ENCODE measurements at regions not wholly inside any gene's neighbourhood (a gene's known extent, or its start where the extent isn't known, plus 50 kb on each side); places are given as distances from the start of the nearest gene placed in this dataset.
A peak's percentile ranks its signal among the peaks of the same experiment; 100 is the strongest.

DNA sequence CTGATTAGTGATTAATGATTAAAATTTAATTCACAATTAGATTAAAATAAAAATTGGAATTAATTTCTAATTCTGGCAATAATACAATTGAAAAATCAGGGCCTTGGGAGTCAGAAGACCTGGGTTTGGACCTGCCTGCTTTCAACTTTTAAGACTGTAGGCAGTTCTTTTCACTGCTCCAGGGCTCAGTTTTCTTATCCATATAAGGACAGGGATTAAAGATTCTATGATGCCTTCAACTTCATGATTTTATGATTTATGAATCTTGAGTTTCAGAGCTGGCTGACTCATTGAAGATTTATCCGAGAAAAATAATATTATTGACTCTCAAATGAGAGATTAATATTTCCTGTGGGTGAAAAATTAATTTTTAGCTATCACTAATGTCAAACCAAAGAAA, 208.6 kb upstream of the ANKH start:
- no peak for DNase-seq

DNA sequence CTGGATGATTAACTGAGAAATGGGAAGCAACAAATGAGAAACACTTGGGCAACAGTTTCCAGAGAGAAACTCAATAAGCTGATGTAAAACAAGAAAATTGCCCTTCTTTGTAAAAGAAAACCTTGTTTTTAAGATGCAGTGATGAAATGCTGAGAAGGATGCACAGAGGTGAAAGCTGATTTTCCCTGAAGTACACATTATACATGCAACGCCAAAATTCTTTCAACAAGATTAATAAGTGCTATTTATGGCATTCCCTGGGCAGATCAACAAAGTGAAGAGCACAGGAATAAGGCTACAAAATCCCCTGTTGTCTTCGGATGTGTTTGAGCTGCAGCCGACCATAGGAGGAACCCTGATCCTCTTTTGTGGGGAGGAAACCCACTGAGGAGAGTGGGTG, 208.0 kb upstream of the ANKH start:
- DNase-seq: no peak

DNA sequence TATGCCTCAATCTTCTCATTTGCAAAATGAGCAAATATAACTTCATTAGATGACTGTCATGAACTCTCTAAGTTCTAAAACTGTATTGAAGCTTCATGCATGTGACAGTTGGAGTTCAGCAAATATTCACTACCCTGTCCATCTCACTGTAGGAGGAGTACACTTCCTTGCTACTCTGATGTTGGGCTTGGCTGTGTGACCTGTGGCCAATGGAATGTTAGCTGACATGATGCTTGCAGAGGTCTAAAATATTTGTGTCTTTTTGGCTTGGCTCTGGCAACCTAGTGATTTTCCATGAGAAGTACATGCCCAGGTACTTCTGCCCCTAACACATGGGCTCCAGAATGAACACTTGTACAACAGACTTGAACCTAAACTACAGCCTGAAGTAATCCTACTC, 203.1 kb upstream of the ANKH start:
- no peak for DNase-seq

DNA sequence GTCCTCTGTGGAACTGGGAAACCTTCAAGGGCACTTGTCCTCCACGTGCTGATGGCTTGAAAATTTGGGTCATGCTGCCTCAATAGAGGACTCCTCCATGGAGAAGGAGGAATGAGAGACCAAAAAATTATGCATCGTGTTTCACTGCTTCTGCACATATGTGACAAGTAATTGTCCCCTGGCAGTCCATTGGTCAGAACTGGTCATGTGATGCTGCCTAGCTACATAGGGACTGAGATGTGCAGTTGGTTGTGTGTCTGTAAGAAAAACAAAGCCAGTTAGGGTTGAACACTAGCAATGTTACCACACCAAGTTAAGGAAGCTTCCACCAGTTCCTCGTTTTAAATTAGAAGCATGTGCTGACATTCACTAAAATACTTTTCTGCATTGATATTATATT, 201.9 kb upstream of the ANKH start:
- no peak for DNase-seq

DNA sequence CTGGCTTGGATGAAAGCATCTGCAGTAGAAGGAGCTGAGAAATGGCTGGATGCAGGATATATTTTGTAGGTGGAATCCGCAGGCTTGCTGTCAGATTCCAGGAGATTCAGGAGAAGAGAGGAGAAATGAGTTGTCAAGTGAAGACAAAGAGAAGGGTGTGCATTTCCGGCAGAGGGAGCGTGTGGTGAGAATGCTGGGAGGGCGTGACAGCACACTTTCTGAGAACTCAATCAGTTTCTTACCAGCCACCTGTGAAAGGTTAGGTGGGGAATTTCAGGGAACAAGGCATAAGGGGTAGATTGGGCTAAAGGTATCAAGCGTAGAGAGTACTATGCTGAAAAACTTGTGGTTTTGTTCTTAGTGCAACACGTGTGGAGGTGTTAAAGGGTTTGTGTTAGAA, 199.3 kb upstream of the ANKH start:
- DNase-seq: no peak

DNA sequence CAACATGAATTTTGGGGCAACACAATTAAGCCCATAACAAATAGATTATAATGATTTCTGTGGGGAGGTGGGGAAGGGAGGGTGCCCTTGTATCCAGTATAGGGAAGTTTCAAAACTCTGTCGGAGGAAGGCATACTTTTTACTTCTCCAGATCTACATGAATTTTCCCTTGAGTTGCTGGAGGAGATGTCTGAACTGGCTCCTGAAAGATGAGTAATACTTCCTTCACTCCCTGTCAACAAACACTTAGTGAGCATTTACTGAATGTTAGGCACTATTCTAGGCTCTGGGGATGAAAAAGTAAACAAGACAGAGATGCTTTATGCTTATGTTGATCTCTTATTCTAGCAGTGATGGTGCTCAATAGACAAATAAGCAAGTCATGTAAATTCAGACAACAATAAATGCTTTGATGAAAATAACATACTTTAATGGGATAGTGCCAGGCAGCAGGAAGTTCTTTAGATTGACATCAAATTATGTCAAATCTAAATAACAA, 197.9 kb upstream of the ANKH start:
- DNase-seq: no peak

DNA sequence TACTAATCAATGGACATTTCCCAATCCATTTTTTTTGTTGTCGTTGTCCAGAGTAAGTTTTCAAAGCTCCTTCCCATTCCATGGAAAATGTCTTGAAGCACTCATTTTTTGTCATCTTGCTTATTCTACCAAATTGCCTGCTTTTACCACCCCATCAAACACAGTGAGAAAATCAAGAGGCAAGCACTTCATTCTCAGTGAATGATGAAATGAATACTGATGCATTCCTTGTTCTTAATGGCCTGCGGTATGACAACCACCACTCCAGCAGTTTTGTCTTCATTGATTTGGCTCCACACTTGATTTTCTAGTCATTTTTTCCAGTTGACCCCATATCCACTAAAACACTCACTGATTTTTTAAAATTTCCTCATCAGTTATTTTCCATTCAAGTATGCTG, 193.5 kb upstream of the ANKH start:
- no peak for DNase-seq

DNA sequence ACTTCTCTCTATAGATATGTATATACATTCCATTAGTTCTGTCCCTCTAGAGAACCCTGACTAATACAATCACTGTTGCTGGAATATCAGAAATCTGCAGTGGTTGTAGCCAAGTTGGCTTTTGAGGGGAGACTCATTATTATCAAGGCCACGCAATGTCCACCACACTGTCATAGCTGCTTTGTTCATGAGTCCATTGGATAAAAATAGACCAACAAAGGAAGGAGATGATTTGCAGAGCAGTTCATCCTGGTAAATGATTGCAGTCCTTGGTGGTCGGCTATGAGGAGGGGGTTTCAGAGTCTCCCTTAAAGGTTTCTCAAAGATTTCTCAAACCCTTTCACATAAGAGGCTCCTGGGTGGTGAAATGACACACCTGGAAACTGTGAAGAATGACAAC, 192.8 kb upstream of the ANKH start:
- no peak for DNase-seq

DNA sequence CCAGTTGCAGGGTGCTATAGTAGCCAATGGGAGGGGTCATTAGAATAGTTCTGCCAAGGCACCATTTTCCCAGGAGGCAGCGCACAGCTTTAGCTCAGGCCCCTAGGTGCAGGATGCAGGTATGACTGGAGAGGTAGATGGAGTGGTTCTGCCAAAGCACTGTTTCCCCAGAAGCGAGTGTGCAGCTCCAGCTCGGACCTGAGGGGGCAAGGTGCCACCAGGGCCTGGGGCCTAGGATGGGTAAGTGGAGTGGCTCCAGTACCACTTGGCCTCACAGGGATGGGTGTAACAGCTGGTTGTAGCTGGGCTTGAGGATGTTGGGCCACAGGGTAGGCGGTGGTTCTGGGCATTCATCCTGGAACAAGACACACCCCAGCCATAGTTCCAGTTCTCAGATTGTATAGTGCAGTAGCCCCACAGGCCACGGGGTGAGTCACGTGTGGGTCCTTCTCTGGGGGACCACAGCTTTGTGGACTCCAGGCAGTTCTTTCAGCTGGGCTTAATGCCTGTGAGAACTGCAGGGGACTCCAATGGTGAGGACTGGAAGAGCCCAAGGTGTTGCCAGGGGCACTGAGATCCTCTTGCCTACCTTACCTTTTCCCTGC, 185.5 kb upstream of the ANKH start:
- no peak for DNase-seq

DNA sequence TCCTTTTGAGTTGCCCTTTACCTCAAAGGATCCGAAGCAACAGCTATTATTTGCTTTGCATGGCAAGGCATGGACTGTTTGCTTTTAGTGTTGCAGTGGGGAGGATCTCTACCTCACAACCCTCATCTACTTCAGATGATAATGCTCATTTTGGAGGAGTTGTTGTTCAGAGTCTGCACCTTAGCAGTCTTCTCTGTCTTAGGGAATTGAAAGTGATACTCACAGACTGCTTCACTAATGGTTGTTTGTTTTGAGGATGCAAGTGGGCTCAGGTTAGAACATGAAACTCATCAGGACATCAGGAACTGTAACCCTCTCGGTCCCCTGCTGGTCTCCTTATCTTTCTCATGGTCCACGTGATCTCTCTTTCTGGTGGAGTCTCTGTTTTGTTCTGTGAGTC, 172.9 kb upstream of the ANKH start:
- DNase-seq: no peak

DNA sequence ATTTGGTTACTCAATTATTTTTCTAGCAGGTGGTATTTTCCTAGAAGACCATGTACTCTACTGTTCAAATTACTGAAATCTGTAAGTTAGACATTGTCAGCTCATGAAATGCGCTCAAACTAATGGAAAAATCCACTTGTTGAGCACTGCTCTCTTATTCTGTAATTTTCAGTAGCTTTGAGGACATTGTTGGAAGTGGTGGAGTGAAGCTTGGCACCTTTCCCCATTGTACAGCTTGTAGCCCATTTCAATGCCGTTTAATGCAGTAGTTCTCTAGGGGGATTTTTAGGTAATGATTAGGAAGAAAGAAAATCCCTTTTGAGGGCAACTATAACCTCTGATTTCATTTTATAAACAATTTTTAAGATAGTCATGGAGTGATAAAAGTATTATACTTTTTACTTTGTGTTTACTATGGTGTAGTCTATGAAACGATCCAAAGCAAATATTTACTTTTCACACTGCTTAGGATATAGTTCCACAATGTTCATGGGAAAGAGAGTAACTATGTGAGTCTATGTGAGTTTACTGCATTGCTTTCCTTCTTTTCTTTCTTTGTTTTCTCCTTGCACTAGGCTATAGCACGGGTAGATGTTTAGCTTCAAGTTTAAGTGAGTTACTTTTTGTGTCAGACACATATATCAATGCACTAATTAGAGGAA, 165.8 kb upstream of the ANKH start:
- peak in 1 of 2 experiments; percentile 15 for DNase-seq

DNA sequence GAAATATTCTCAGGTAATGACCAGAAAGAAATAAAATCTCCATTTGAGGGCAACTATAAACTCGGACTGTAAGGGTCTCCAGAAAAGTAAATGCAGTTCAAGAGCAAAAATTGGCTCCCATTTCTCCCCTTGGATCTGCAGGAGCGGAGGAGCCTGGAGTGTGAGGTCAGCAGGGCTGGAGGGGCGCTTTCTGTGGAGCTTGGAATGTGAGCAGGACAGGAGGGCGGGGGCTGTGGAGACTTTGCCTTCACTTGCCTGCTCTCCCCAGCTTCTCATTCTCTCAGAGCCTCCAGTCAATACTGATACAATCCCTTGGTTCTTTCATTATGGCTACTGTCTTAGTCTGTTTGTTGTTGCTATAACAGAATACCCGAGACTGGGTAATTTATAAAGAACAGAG, 162.8 kb upstream of the ANKH start:
- DNase-seq: no peak

DNA sequence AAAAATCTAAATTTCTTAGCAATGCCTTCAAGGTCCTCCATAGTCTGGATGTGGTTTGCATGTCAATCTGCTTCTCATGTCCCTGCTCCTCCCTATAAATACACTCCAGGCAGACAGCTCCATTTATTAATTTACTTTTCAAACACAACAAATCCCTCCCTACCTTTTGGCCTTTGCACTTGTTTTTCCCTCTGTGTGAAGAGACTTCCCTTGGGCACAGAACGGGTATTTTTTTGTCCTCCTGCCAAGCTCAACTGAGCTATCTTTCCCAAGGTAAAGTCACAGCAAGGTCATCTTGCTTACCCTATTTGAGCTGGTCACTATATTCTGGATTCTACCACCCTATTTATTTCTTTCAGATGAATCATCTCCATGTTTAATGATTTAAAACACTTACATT, 159.6 kb upstream of the ANKH start:
- DNase-seq: no peak

DNA sequence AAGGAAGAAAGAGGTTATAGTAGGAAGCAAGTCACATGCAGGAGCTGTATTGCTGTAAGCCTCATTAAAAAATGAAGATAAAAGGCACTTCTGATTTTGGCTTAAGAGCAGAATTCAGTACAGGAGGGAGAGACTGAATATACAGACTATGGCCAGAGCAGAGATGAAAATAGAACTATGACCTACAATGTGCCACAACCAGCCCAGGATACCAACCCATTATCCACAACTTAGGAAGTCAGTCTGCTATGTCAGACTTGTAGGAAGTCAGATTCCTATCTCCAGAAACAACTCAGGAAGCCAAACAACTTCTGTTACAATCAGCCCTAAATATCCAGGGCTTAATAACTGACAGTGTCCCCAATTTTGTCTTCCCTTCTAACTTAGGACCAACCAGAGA, 156.2 kb upstream of the ANKH start:
- no peak for DNase-seq

DNA sequence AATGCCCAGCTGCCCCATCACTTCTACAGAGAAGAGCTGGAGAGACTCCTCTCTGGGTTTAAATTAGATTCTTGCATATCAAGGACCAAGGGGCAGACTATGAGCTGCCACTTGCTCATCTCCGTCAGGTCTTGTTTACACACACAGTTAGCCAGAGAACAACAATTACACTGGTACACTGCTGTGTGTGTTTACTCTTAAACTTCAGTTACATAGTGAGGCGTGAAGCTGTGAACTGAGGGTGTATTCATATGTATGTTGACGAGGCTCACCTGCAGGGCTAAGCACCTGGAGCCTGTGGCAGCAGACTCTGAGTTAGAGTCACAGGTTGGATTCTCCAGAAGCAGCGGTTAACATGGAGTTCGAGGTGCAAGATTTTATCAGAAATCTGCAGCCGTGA, 155.4 kb upstream of the ANKH start:
- no peak for DNase-seq

DNA sequence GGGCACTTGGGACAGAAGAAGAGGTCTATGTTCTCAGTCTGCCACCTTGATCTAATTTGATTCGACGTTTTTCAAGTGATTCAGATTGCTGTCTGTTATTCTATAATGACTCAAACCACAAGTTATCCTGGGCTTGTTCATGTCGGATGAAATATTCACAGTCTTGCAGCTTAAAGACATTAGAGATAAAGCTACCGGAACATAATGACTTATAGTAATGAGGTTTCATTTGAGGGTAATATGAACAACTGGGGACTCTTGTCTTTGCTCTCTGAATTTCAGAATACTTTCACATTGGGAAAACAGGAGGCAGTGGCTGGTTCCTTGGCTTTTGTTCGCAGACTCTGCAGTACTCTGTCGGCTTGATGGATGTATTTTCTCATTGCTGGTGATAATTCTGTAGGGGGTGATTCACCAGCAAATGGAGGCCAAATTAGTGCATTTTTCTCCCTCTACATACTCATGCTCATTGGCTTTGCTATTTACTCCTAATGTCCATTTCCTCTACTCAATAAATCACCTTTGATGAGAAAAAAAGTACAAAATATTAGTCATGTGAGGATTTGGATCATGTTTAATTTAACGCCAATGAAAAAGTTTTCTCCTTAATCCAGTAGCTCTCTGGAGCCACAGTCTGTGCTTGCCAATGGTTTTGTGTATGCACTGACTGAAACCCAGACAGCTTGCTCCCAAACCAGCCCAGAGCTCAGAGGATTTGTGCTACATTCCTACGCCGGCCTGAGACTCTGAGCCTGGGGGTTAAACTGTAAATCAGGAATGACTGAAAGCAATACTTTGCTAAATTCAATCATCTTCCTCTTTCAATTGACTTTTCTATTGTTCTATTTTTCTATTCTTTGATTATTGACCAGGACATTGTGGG, 154.7 kb upstream of the ANKH start:
- DNase-seq: no peak

DNA sequence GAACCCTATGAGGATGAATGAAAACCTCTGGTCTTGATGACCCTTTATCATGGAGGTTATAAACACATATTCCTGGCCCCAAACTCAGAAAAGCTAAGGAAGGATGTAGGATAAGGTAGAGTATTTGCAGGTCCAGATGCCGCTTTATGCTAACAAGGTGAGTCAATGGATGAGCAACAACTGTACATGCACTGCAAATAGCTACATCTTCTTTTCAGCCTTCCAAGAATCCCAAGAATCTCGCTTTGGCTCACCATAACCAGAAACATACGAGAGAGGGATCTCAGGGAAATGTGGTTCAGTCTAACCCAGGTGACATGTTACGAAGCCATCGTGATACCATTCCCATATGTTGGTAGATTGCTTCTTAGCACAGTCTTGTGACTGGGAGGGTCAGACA, 152.3 kb upstream of the ANKH start:
- DNase-seq: no peak

DNA sequence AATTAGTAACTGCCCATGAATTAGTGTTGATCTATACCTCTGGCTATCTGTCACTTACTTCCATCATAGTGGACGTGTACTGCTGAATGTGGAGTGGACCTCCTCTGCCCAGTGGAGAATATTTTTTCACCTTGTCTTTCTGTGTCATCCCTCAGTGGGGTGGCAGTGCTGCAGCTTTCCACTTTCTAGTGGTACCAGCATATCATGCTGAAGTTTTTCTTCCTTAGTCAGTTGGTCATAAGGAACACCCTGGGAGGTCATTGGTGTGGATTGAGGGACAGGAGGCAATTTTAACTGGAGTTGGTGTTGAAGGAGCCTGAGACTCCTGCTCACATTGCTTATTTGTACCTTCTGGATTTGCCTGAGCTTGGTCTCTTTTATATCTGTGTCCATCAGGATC, 151.7 kb upstream of the ANKH start:
- DNase-seq: no peak

DNA sequence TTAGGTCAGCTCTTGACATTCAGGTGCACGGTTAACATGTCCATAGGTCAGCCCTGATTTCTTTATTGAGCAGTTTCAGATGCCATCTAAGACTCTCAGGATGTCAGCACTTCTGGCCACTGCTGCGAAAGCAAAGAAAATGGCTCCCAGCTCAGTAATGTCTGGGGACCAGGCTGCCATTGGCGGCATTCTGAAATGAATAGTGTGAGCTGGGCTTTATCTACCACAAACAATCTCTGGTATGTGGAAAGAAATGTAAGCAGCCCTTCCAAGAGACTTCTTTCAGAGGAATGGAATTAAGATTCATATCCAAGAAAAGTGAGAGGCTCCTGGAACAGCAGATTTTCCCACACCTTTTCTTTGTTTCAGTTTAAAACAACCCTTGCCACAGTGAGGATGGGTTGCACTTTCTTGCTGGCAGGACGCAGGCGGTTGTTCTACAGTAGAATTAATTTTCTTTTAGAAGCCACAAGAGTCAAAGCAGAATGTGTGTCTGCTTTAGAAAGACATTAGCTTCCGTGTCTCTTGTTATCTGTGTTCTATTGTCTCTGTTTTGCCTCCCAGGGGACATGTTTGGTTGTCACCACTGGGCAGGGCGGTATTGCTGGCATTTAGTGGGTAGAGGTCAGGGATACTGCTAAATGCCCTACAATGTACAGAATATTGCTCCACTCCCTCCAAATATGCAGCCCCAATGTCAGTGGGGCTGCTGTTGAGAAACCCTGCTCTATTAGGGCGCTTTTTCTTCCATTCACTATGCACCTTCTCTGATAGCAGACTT, 149.9 kb upstream of the ANKH start:
- DNase-seq: no peak

DNA sequence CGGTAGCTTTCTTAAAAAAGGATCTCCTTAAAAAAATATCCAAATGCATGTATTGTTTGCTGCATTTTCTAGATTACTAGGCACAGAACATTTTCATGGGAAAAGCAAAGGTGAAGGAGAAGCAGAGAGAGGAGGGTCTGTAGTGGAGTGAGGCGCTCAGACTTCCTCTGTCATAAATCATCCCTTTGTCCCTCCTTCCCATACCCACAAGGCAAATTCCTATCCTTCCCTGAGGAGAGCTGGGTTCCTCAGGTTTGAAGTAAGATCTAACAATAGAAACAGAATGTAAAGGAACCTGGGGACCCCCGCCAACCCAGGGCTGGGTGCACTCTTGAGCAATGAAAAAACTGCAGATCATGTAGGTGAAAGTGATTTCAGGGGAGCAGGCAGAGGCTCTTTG, 149.2 kb upstream of the ANKH start:
- DNase-seq: no peak

DNA sequence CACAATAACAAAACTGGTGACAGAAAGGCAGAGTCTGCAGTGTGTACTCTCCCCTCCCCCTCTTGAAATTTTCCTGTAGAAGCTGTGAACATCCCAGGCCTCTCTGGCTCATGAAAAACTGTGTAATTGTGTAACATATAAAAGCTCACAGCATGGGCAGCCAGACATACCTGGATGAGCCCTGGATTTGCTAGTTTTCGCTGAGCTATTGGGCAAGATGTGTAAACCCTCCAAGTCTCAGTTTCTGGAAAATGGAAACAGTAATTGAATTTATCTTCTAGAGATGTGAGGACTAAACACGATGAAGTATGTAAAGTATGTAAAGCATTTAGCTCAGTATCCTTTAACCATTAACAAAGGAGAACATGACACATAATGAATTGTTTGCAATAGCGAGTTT, 143.2 kb upstream of the ANKH start:
- DNase-seq: no peak

DNA sequence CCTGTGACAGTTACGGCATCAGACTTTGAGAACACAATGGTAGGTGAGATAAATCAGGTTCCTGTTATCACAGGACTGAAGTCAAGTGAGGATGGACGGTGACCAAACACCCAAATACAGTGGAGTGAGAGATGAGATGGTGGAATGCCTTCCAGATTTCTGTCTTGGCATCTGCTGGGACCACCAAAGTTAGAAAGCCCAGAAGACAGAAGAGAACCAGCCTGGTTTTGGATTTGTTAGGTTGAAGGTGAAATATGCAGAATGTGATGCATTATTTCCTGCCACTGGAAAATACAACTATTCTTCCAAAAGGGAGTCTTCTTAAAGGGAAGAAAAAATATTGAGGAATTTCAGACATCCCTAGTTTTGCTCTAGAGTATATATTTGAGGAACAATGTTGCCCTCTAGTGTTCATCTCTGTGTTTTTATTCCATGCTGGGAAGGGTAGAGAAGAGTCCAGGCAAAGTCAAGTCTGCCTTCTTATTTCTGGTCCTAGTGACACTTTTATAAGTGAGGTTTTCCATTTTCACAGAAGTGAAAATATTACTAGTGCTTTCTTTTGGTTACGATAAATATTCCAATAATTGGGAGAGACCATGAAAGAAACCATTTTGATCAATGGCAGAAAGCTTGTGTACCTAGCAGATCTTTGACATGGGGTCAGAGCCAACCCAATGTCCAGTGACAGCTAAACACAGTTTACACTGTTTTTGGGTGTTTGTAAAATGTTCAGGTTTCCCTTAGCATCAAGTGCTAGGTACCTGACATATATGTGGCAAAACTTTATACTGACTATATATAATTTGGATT, 142.3 kb upstream of the ANKH start:
- DNase-seq: peak; percentile 69 to 89
